Transverse colon (tissue), 4 donors: ENCODE measurements at regions not wholly inside any gene's neighbourhood (a gene's known extent, or its start where the extent isn't known, plus 50 kb on each side); places are given as distances from the start of the nearest gene placed in this dataset.

Experiments used
- DNase-seq: peaks from one replicate; pipeline ENCODE4 v3.0.0-alpha.2; 2019
- H3K27ac ChIP-seq, 4 donors: fragments of 200-600 bp; sonication (generic); 2 replicates each; pipeline ENCODE4 v1.5.1; 2016 to 2018; ENCODE audit warnings: inconsistent platforms in 4 of 4
- H3K27me3 ChIP-seq: fragments of 200-600 bp; sonication (generic); 2 replicates; pipeline ENCODE4 v1.5.1; 2017; ENCODE audit warnings: inconsistent platforms
- H3K36me3 ChIP-seq, 4 donors: fragments of 200-600 bp; sonication (generic); 2 replicates each; pipeline ENCODE4 v1.5.1; 2017 to 2019; ENCODE audit warnings: inconsistent platforms in 4 of 4
- H3K4me1 ChIP-seq, 4 donors: fragments of 200-600 bp; sonication (generic); 2 replicates each; pipeline ENCODE4 v1.5.1; 2017 to 2020; ENCODE audit warnings: inconsistent platforms in 4 of 4
- H3K4me3 ChIP-seq, 4 donors: fragments of 200-600 bp; sonication (generic); 1 replicate in 1 of 4; 2 replicates in 3 of 4; pipeline versions ENCODE4 v1.5.1 to v1.6.1; 2017 to 2019; ENCODE audit warnings: inconsistent platforms in 4 of 4
- H3K9me3 ChIP-seq, 2 donors: fragments of 200-600 bp; sonication (generic); 2 replicates each; pipeline ENCODE4 v1.5.1; 2017 to 2019; ENCODE audit warnings: inconsistent platforms in 2 of 2
- CTCF ChIP-seq, 5 experiments: fragments of 200-600 bp in 3 of 5; fragments of 450-650 bp in 2 of 5; sonication (generic) in 3 of 5; IDR thresholded peaks; 1 replicate in 2 of 5; 2 replicates in 3 of 5; pipeline ENCODE4 v1.5.1; 2016 to 2017; ENCODE audit warnings: antibody characterized with exemption in 5 of 5, inconsistent platforms in 3 of 5, mild to moderate bottlenecking in 2 of 5, moderate library complexity in 1 of 5
- EP300 ChIP-seq: sonication (generic); formaldehyde crosslinking; IDR thresholded peaks from one replicate; pipeline ENCODE4 v1.6.1; 2017; ENCODE audit warnings: antibody characterized with exemption, low read depth
- POLR2A ChIP-seq: fragments of 450-650 bp; IDR thresholded peaks from one replicate; pipeline ENCODE4 v1.6.1; 2016; ENCODE audit warnings: antibody characterized with exemption, mild to moderate bottlenecking, moderate library complexity
- POLR2AphosphoS5 ChIP-seq, 3 donors: sonication (generic); formaldehyde crosslinking; IDR thresholded peaks; one replicate each; pipeline ENCODE4 v1.6.1; 2016; ENCODE audit warnings: antibody characterized with exemption in 3 of 3
- WGBS, 2 donors: methylation state at CpG; one replicate each; pipeline ENCODE4 v1.1.5; 2018; ENCODE audit warnings: low coverage in 1 of 2; 5-methylcytosine and 5-hydroxymethylcytosine counted together
- in situ Hi-C, 4 donors: fragments of 200-750 bp; cut with MboI; loops; one replicate each; pipeline versions ENCODE4 v1.15.0 to v1.15.1; 2017; ENCODE audit warnings: low sequenced_read_pairs in 3 of 4, low pct_ligation_motif_present in 1 of 4, low pct_unique_long_range_greater_than_20kb in 1 of 4
- intact Hi-C: fragments of 100-400 bp; cut with DNase I; formaldehyde crosslinking; loops from one replicate; pipeline ENCODE4 v1.15.1; 2023; ENCODE audit warnings: low total_unique reads

- H3K4me1 ChIP-seq: no peaks in the 10 kb centered on the region
- H3K4me3 ChIP-seq: no peak overlapping the region
- TF ChIP-seq CTCF (IDR thresholded peaks at IDR 0.05) (no peak), POLR2AphosphoS5 (IDR thresholded peaks at IDR 0.05) (no peak), EP300 (no peak), POLR2A (no peak)
- 80% methylated on average over 9 of the region's 9 CpGs; no CpG with 5 or more reads in 1 of the 2 donors for WGBS, 2 donors
- H3K36me3 ChIP-seq: no peaks in the 10 kb centered on the region
- intact Hi-C loops: no loop called here
- DNase-seq: no peak
- no peaks in the 10 kb centered on the region for H3K9me3 ChIP-seq
- H3K27ac ChIP-seq: no peak overlapping the region
- in situ Hi-C loops: no loop called here
- H3K27me3 ChIP-seq: no peaks in the 10 kb centered on the region
These were observed 140.9 kb downstream of the MIS18A start for GRCh38 chr21:32137931-32138330.

DNA sequence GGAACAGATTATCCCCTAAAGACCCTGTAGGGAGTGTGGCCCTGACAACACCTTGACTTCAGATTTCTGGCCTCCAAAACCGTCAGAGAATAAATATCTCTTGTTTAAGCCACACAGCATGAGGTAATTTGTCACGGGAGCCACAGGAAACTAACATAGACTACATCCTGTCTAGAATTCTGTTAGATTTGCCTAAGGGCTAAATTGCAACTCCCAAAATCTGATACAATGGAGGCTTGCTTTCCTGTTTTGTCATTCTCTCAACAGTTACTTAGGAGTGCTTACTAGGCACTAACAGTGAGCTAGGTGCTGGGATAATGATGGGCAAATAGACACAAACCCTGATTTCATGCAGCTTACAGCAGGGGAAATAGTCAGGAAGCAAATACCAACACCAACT, 141.6 kb downstream of the MIS18A start:
- no peak for DNase-seq
- in situ Hi-C loops (no loop called here), intact Hi-C loops (no loop called here)
- H3K4me3 ChIP-seq: no peak overlapping the region
- 62% methylated on average over 2 of the region's 2 CpGs; no CpG with 5 or more reads in 1 of the 2 donors for WGBS, 2 donors
- no peaks in the 10 kb centered on the region for H3K27me3 ChIP-seq
- no peaks in the 10 kb centered on the region for H3K36me3 ChIP-seq
- no peak overlapping the region for H3K27ac ChIP-seq
- TF ChIP-seq POLR2AphosphoS5 (IDR thresholded peaks at IDR 0.05) (no peak), POLR2A (no peak), CTCF (IDR thresholded peaks at IDR 0.05) (no peak), EP300 (no peak)
- H3K4me1 ChIP-seq: no peaks in the 10 kb centered on the region
- no peaks in the 10 kb centered on the region for H3K9me3 ChIP-seq

DNA sequence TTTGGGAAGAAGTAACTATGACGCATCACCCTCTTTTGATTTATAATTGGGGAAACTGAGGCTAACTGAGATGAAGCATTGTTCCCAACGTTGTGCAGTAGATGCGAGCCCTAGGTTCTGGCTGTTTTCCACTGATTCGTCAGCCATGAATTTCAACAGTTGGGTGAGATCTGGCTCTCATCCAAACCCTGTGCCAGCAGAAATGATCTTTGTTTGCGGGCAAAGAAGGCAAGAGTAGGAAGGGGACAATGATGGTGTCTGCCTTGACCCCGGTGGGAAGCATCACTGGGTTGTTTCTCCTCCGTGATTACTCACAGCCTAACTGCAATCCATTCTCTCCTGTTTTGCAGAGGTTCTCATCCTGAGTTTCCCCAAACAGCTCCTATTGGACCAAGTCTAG, 142.3 kb downstream of the MIS18A start:
- Histone ChIP-seq H3K4me1 (no peaks in the 10 kb centered on the region), H3K36me3 (no peaks in the 10 kb centered on the region), H3K4me3 (no peak overlapping the region), H3K27me3 (no peaks in the 10 kb centered on the region), H3K9me3 (no peaks in the 10 kb centered on the region), H3K27ac (no peak overlapping the region)
- WGBS, 2 donors: 81 to 89% methylated on average over 7 of the region's 7 CpGs
- intact Hi-C loops (no loop called here), in situ Hi-C loops (no loop called here)
- no peak for DNase-seq
- no peak for TF ChIP-seq CTCF (IDR thresholded peaks at IDR 0.05)
- no peak for TF ChIP-seq POLR2AphosphoS5 (IDR thresholded peaks at IDR 0.05)
- no peak for TF ChIP-seq POLR2A
- no peak for TF ChIP-seq EP300

DNA sequence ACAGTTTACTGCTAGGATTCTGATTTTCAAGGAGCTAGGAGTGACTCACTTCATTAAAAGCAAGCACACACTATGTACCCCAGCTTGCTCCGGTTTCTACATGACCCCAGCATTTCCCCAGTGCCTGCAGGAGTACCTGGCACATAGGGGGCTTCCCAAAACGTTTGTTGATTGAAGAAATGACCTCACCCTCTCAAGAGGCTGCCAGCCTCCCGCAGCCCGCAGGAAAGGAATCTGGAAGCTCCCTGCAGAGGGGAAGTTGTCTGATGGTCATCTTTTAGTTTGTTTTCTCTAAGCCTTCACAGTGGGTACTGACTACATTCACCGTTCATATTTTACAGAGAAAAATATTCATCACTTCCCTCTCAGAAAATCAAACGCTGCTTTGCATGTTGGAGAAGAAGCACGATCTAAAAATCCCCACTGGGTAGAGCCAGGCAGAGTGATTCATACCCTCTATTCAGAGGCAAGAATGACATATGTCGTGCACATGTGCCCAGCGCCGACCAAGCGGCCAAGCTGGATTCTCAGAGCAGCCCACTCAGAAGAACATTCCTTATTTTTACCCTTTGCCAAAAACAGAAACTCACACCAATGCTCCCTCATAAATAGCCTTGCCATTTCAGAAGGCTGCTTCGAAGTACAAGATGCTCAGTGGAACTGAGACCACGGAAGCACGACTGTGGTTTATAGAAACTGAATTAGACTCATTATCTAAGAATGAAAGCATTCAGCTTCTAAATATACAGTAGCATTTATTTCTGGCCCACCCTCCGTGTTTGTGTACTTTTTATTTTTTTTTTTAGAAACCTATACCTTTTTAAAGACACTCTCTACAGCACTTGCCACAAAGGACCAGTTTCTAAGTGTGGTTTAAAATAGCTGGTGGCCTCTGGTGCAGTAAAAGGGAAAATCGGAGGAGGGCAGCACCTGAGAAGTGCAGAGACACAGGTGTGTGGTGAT, 143.2 kb downstream of the MIS18A start:
- Histone ChIP-seq H3K9me3 (no peaks in the 10 kb centered on the region), H3K36me3 (no peaks in the 10 kb centered on the region), H3K4me1 (no peaks in the 10 kb centered on the region), H3K27me3 (no peaks in the 10 kb centered on the region), H3K27ac (no peak overlapping the region), H3K4me3 (no peak overlapping the region)
- WGBS, 2 donors: 50 to 62% methylated on average over 10 to 16 of the region's 16 CpGs
- no peak for DNase-seq
- intact Hi-C loops: no loop called here
- in situ Hi-C loops: no loop called here
- TF ChIP-seq CTCF (IDR thresholded peaks at IDR 0.05): no peak
- no peak for TF ChIP-seq POLR2AphosphoS5 (IDR thresholded peaks at IDR 0.05)
- no peak for TF ChIP-seq POLR2A
- no peak for TF ChIP-seq EP300
